HG03097 (cell line): ENCODE measurements at regions not wholly inside any gene's neighbourhood (a gene's known extent, or its start where the extent isn't known, plus 50 kb on each side); places are given as distances from the start of the nearest gene placed in this dataset.

Experiments used
- ATAC-seq: cut with Tn5 transposase; IDR thresholded peaks from one replicate; pipeline ENCODE4 v1.9.1; 2021; ENCODE audit not compliant: unreplicated experiment, low FRiP score

DNA sequence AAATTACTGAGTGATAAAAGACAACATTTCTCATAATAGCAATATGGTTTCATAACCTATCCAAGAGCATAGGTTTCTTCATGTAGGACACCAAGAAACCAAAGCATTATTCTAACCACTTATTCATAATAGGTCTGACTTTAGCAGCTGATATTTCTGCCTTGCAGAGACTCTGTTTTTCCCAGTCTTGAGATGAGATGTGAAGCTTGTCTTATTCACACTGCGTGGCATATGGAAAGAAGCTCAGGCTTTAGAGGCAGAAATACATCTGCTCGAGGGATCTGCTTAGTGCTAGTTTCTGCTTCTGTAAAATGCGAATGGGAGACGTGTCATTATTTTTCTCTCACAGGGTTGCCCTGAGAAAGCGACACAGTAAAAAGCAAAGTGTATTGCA is 232.0 kb upstream of the SPRY2 start:
- ATAC-seq: no peak

DNA sequence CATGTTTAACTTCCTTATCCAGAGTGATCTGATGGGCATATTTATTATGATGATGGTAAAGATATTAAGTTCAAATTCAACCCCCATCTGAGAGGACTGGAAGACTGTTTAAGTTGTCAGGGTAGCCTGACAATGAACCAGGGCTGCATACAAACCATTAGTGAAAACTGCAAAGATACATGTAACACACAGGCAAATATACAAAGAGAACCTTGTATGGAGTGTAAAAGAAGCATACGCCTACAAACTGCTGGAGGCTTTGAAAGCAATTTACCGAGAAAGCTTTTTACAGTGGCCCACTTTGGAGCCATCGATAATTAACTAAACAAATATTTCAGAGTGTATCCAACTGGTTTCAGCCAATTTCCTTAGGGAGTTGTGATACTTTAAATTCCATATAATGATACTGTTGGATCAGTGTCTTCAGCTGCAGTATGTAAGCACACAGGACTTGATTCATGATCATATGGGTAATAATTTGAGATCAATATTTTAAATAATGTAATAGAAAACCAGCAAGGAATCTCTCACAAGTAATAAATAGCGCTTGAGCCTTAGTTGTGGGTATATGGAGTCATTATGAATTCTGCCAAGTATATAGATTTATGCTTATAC is 231.5 kb upstream of the SPRY2 start:
- ATAC-seq: no peak

DNA sequence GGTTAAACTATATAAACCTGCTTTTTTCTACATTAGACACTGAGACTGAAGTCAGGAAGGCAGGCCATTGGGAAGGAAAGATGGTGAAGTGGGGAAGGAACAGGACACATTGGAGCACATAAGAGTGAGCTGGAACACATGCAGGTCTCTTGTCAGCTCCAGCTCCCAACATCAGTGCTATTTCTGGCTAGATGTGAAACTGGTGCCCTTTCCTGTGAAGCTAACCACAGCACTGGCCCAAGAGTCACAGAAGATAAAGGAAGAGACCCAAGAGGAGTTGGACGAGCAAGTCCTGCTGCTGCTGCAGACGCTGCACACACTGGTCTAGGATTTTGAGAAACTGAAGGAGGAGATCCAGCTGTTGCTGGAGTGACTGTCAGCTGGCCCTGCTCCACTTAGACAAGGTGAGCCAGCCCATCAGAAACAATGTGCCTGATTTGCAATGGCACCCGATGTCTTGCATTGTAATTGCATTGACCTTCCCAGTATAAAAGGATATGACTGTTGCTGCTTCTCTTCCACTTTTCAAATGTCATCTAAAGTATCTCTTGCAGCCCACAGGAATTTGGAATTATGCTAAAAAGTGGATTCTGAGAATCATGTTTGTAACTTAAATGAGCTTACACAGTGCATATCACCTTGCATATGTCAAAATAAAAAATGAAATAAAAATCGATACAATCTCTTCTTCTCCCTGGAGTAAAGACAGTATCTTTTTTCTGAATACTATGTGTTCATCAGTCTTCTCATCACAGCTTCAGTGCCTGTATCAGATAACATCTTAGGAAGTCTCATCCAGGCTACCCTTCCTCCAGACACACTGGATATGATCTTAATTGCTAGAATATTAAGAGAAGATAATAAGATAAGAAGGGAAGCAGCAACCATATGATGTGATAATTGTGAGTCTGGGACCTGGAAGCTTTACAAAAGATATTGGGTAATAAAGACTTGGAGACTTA is 230.7 kb upstream of the SPRY2 start:
- no peak for ATAC-seq

DNA sequence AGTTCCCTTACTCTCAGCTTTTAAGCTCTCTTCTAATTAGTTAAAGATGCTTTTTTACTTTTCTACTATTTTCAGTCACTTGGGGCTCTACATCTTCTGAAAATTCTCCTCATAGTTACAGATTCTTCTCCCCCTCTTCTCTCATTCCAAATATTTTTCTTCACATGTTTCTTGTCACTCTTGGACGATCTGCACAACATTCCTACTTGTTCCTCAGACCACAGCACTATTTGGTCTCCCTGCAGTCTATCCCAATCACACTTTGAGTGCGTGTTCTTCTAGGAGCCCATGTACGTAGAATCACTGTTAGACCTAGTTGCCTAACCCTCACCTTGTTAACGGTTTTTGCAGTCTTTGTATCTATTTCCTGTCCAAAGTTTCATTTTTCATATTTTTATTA is 222.5 kb upstream of the SPRY2 start:
- ATAC-seq: no peak

DNA sequence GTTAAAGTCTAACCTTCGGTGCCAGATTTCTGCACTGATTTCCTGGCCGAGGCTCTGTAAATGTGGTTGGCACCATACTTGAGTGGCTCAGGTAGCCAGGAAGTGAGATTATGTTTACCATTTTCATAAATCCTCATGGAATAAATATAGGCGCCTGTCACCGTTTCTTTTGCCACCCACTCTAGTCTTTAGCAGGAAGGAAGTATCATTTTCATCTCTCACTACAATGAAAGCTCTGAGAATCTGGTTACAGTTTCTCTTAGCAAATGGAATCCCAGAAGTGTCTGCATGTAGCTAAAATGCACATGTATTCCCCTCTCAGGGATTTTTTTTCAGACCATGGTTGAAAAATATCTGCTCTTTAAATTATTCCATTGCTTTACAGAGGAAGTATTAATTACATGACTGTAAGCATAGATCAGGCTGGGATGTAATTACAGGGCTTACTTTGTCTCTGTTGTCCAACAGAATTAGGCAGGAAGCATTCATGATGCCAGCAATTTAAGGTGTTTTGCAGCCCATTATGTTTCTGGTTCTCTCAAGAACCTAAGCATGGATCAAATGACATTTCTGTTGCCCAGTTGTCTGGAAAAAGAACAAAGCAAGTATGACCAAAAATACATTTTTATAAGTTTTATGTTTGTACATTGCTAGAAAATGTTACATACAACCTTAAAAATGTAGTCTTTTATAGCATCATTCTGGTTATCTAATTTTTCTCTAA is 221.7 kb upstream of the SPRY2 start:
- ATAC-seq: no peak

DNA sequence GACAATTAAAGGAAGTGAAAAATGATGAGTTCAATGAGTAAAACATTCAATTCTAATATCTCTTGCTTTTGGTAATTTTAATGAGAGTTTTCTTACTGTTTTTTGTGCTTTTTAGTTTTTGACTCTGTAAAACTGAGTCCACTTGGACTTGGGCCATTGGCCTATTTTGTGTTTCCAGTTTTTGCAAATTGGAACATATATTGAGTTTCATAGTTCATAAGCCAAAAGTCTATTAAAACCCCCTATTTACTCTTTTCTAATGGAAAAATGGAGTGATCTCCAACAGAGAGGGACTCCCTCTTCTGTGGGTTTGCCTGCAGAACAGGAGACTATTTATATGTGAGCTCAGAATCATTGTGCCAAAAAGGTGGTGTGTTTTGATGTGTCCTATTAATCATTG is 219.7 kb upstream of the SPRY2 start:
- ATAC-seq: no peak

DNA sequence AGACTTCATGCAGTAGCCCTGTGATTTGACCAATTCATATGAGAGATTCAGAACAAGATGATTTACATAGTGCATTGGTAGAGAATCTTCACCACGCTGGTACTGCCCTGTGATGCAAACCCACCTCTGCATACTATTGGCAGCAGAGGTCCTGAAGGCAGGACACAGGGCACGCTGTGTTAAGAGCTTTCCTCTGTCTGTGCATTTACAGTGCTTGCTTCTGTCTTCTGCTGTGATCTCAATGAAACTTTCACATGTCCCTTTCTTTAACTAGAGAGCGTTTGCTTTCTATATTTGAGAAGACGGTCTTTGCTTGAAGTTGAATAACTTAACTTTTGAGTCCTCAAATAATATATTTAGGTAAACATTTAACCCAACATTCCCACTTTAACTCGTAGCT is 219.0 kb upstream of the SPRY2 start:
- no peak for ATAC-seq

DNA sequence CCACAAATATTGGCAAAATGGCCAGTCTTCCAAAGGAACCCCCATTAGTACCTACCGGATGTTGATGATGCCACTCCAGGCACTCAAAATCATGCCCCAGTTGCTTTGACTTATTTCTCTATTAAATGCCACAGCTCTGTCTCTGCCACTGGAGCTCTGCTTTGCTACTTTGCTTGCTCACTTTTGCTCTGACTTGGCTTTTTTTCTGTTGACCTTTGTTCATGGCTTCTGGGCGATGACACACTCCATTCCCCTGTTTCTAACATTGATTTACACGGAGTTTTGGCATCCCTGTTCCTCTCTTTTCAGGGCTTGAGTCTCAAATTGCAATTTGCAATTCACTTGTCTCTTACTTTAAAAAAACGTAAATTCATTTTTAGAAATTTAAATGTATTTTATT is 217.1 kb upstream of the SPRY2 start:
- ATAC-seq: no peak

DNA sequence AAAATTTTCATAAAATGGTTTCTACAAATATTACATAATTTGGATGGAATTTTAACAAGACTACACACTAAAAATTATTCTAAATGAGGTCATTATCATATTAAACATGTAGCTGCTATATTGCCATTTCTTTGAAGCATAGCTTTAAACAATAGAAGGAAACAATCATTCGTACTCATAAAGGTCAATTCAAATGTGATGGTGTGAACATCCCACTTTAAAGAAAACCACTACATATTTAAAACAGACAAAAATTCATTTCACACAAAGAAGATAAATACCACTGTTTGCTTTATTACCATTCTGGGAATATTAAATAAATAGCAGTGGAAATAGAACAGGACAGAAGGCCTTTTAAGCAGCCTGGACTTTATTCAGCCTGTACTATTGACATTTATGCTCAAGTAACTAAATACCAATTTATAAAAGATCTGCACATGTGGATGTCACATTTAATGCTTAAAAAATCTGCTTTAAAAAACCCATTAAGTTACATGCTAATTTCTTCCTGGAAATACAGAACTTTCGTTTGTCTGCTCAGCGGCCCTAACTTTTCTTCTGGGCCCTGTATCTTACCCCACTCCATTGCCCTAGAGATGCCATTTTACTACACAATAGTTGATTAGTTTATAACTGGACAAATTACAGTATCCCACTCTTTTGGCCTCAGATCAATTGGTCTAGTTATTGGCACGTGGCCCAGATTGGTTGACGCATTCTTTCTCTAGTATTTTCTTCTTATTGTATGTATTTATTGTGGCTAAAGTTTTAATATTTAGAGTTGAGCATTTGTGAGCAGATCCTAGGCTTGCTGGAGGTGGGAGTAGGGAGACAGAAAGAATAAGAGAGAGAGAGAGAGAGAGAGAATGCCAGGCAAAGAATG is 215.1 kb upstream of the SPRY2 start:
- ATAC-seq: no peak

DNA sequence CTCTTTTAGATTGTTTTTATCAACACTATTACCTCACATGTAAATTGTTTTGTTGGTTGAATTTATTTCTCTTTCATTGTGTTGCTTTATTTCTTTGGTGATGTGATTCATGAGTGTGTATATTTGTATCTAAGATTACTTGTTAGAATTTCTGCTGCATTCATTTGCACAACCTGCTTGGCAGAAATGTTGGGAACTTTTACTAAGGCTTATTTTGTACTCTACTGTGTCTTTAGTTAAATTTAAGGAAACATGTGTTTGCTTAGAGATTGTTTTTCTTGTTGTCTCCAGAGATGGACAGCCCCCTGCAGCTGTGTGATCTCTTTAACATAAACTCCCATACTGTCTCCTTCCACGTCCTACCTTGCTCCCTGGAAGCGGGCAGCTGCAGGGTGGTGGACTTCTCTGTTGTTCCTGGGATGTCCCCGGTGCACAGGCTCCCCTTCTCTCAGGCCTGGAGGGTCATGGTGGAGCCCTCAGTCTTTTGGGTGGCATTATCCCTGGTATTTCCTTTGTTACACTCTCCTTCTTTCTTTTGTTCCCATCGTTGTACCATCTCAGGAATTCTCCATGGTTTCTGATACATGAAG is 212.0 kb upstream of the SPRY2 start:
- ATAC-seq: no peak

DNA sequence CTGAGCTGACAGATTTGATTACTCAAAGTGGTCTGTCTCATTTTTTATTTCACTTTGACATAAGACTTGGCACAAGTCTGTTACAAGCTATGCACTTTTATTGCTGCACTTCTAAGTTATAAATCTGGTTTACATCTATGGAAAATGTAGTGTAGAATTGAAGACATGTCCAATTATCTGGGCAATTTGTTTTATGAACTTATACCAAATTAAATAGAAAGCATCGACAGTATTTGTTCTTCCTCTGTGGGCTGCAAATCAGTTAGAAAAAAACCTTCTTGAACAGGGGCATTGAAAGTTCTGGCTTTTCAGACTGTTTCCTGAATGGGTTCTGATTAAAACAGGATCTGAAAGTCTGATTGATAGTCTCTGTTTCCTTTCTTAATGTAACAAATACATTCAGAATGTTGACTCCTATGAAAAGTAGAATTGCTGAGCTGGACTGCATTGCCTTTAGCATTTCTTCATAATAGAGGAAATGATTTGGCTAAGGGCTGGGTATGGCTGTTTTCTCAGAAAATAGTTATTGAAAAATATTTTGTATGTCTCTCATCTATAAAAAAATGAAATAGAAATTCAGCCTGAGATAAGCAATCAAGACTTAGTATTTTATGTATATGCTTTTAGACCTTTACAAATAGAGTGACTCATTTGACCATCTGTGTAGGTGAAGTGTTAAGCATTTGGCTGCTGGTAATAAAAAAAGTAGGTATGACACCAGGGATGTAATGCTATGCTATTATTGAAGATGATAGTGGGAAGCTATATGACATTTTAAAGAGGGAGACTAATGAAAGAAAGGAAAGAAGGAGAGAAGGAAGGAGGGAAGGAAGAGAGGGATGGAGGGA is 210.9 kb upstream of the SPRY2 start:
- ATAC-seq: no peak

DNA sequence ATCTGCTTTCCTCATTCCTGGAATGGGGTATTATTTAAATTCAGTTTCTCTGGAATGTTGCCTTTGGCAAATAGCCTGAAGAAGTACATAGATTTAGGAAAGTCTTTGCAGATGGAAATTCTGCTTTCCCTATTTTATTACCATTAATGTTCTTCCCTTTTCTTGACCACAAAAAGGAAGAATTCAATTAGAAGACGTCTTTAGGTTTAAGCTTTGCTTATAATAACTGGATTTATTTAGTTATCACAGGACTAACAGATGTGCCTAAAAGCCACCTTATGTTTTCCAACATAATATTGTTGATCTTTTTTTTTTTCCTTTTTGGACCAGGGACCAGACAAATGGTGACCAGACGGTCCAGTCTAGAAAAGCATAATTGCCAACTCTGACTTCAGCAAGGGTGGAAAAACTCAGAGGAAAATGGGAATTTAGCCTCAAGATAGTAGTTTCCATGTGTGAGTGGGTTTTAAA is 210.1 kb upstream of the SPRY2 start:
- ATAC-seq: no peak

DNA sequence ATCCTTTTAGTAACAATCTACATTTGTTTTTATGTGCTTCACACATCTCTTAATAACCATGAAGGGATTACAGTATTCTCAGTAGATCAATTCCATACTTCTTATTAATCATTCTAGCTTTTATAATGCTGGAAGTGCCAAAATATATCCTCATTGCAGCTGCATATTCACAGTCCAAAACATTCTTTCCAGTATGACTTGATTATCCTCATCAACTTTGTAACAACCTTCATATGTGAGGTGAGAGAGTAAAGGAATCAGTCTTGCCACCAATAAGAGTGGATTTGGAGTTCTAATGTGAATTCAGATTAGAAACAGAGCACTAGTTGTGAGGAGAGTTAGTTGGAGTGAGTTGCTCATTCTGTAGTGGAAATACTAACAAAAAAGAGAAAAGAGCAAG is 208.0 kb upstream of the SPRY2 start:
- ATAC-seq: no peak

DNA sequence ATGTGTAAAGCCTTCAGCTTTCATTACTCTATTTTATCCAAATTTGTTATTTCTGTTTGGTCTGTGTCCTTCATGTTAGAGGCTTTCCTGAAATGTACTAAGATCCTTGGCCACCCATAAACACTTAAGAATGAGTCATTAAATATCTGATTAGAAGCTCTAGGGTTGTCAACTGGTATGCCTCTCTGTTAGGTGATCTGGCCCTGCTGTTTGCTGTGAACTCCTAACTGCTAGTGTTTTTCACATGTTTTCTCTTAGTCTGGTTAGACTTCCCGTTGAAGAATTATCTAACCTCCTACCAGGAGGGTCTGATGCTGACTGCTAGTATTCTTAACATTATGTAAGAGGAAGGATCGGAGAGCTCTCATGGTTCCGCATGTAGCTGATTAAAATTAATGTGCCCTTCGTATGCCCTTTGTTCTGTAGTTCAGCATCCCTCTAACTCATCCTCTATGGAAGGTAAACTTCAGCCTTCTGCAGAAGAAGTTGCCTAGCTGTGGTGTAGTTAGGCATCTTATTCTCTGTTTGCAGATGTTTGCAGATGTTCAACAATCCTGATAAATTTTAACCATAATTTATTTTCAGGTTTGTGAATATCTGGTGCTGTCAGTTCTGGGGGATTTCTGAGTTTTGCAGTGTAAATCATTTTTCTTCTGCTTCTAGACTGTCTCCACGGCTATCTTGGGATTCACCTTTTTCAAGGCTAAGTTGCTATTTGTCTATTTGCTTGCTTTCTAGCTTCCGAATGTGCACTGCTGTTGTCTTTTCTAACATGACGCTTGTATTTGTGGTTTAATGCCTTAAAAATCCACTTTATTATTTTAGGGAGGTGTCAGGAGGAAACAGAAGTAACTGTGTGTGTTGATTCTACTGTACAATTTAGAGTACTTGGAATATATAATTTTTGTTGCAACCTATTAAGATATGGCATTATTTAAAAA is 207.2 kb upstream of the SPRY2 start:
- ATAC-seq: no peak

DNA sequence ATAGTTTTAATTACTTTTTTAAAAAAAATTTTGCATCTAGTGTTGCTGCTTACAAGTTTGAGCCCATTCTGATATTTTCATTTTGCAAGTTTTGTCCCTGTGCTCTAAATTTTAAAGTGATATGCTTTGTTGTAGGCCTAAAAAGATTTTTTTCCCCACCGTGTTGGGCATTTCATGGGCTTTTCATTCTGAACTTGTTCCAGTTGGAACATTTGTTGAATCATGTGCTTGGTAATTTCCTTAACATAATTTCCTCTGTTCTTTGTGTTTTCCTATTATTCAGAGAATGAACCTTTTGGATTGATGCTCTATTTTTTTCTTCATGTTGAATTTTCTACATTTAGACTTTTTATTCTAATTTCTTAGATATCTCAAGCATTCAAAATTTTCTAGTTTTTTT is 206.4 kb upstream of the SPRY2 start:
- ATAC-seq: no peak

DNA sequence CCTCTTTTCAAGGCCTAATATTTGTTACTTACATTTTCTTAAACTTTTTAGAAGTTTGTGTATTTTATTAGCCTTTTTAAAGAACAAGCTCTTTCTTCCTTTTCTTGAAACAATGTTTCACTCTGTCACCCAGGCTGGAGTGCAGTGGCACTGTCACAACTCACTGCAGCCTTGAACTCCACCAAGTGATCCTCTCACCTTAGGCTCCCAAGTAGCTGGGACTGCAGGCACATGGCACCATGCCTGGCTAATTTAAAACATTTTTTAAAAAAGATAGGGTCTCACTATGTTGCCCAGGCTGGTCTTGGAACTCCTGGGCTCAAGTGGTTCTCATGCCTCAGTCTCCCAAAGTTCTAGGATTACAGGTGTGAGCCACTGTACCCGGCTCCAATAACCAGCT is 192.2 kb upstream of the SPRY2 start:
- no peak for ATAC-seq

DNA sequence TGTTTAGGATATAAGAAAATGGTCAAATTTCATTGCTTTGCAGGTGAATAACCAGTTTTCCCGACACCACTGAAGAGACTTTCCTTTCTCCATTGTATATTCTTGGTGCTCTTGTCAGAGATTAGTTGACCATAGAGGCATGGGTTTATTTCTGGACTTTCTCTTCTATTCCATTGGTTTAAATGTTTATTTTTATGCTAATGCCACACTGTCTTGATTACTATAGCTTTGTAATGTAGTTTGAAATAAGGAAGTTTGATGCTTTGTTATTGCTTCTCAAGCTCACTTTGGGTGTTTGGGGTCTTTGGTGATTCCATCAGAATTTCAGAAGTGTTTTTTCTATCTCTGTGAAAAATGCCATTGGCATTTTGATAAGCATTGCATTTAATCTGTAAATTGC is 190.0 kb upstream of the SPRY2 start:
- ATAC-seq: no peak

DNA sequence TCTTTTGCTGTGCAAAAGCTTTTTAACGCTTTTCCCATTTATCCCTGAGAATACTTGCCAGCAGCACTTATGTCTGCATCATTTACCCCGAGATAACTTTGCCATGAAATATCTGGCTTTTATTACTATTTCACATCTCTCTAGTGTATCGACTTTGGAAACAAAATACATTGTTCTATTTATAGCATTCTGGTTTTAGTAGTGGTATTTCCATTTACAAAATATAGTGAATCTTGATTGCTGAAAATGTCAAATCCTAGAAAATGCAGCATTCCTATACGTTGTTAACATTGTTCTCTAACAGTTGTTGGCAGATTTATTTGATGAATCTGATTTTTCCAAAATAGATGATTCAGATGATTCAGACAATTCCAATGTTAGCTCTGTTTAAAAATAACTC is 189.3 kb upstream of the SPRY2 start:
- ATAC-seq: no peak
